HL-60 (cell line): ENCODE measurements at regions not wholly inside any gene's neighbourhood (a gene's known extent, or its start where the extent isn't known, plus 50 kb on each side); places are given as distances from the start of the nearest gene placed in this dataset.

Source experiments
- DNase-seq, 2 experiments: peaks; one replicate each; pipeline ENCODE4 v3.0.0-alpha.2; 2010 to 2020; ENCODE audit warnings: low read depth in 1 of 2, low spot score in 1 of 2
- H3K27ac ChIP-seq: fragments of 250-450 bp; sonication (Bioruptor Pico); replicated peaks from 2 replicates; pipeline ENCODE4 v1.5.1; 2020; ENCODE audit warnings: mild to moderate bottlenecking, moderate library complexity
- H3K27me3 ChIP-seq: fragments of 250-450 bp; sonication (Bioruptor Pico); 2 replicates; pipeline ENCODE4 v1.5.1; 2021; ENCODE audit warnings: mild to moderate bottlenecking, moderate library complexity; ENCODE audit not compliant: insufficient read depth, poor library complexity, severe bottlenecking
- H3K4me3 ChIP-seq: replicated peaks from 2 replicates; pipeline ENCODE4 v1.5.1; 2011; ENCODE audit warnings: mild to moderate bottlenecking, control low read depth, low read length; ENCODE audit not compliant: insufficient read depth
- CTCF ChIP-seq: IDR thresholded peaks from one replicate; pipeline ENCODE4 v1.5.1; 2011; ENCODE audit warnings: low read length, control low read depth, inconsistent platforms; ENCODE audit not compliant: insufficient read depth
- GABPA ChIP-seq: IDR thresholded peaks from 2 replicates; pipeline ENCODE4 v1.6.1; 2012; ENCODE audit warnings: low read depth
- POLR2AphosphoS5 ChIP-seq: IDR thresholded peaks from 2 replicates; pipeline ENCODE4 v1.6.1; 2012; ENCODE audit warnings: low read depth
- REST ChIP-seq: IDR thresholded peaks from 2 replicates; pipeline ENCODE4 v1.6.1; 2012; ENCODE audit warnings: low read depth; ENCODE audit not compliant: insufficient replicate concordance
- SPI1 ChIP-seq: IDR thresholded peaks from 2 replicates; pipeline ENCODE4 v1.6.1; 2012; ENCODE audit warnings: low read depth, mild to moderate bottlenecking, borderline replicate concordance

GRCh38 chr5:165576678-165577275 lies 2071.4 kb downstream of the MAT2B start:
- no peak overlapping the region for H3K27ac ChIP-seq
- H3K4me3 ChIP-seq, result no peak overlapping the region
- no peaks in the 10 kb centered on the region for H3K27me3 ChIP-seq
- TF ChIP-seq REST (no peak), GABPA (no peak), CTCF (no peak), POLR2AphosphoS5 (no peak), SPI1 (no peak)
- no peak for DNase-seq

GRCh38 chr5:165579911-165580310 lies 2074.5 kb downstream of the MAT2B start:
- H3K27me3 ChIP-seq, result no peaks in the 10 kb centered on the region
- DNase-seq, result no peak
- TF ChIP-seq GABPA, result no peak
- no peak for TF ChIP-seq CTCF
- no peak for TF ChIP-seq POLR2AphosphoS5
- TF ChIP-seq REST, result no peak
- TF ChIP-seq SPI1, result no peak

GRCh38 chr5:165594693-165595092 lies 2089.3 kb downstream of the MAT2B start:
- no peaks in the 10 kb centered on the region for H3K27me3 ChIP-seq
- no peak overlapping the region for H3K27ac ChIP-seq
- DNase-seq, result no peak
- no peak overlapping the region for H3K4me3 ChIP-seq
- TF ChIP-seq CTCF (no peak), POLR2AphosphoS5 (no peak)

More at GRCh38 chr5:165579911-165580310, 2074.5 kb downstream of the MAT2B start:
- no peak overlapping the region for H3K27ac ChIP-seq
- no peak overlapping the region for H3K4me3 ChIP-seq

GRCh38 chr5:165602529-165602928 lies 2097.1 kb downstream of the MAT2B start:
- TF ChIP-seq SPI1, result no peak
- TF ChIP-seq REST, result no peak
- TF ChIP-seq GABPA, result no peak
- TF ChIP-seq CTCF, result no peak
- DNase-seq, result no peak

More at GRCh38 chr5:165602529-165602928, 2097.1 kb downstream of the MAT2B start:
- Histone ChIP-seq H3K27ac (no peak overlapping the region), H3K4me3 (no peak overlapping the region), H3K27me3 (no peaks in the 10 kb centered on the region)
